DND-41 (cell line): ENCODE measurements at regions not wholly inside any gene's neighbourhood (a gene's known extent, or its start where the extent isn't known, plus 50 kb on each side); places are given as distances from the start of the nearest gene placed in this dataset.

Experiments used
- ATAC-seq: fragments of 200-7000 bp; cut with Tn5 transposase; 3 replicates; pipeline ENCODE4 v1.9.1; 2021; ENCODE audit warnings: low read depth; ENCODE audit not compliant: insufficient read depth
- DNase-seq: peaks from one replicate; pipeline ENCODE4 v3.0.0-alpha.2; 2020
- H2AFZ ChIP-seq: 2 replicates; pipeline ENCODE4 v1.6.0; 2012; ENCODE audit warnings: low read depth, low read length
- H3K27ac ChIP-seq: 2 replicates; pipeline ENCODE4 v1.5.1; 2012; ENCODE audit warnings: low read length, inconsistent platforms
- H3K27me3 ChIP-seq: fragments of 200-600 bp; sonication (generic); 2 replicates; pipeline ENCODE4 v1.6.0; 2012; ENCODE audit warnings: low read length, mild to moderate bottlenecking, inconsistent platforms; ENCODE audit not compliant: insufficient read depth, poor library complexity
- H3K36me3 ChIP-seq: 2 replicates; pipeline ENCODE4 v1.5.1; 2012; ENCODE audit warnings: low read length, inconsistent platforms; ENCODE audit not compliant: insufficient read depth
- H3K4me1 ChIP-seq: 2 replicates; pipeline ENCODE4 v1.5.1; 2012; ENCODE audit warnings: mild to moderate bottlenecking, low read length; ENCODE audit not compliant: insufficient read depth
- H3K4me2 ChIP-seq: 2 replicates; pipeline ENCODE4 v1.6.0; 2012; ENCODE audit warnings: mild to moderate bottlenecking, moderate library complexity, low read length, inconsistent platforms; ENCODE audit not compliant: insufficient read depth
- H3K4me3 ChIP-seq, 2 experiments: fragments of 200-600 bp in 1 of 2; shearing (Covaris generic) in 1 of 2; 2 replicates each; pipeline ENCODE4 v1.5.1; 2012 to 2016; ENCODE audit warnings: inconsistent platforms in 2 of 2, low read length in 2 of 2, mild to moderate bottlenecking in 2 of 2, low read depth in 1 of 2, moderate library complexity in 1 of 2
- H3K79me2 ChIP-seq: 2 replicates; pipeline ENCODE4 v1.6.0; 2012; ENCODE audit warnings: low read length, inconsistent platforms; ENCODE audit not compliant: insufficient read depth
- H3K9ac ChIP-seq: 2 replicates; pipeline ENCODE4 v1.6.0; 2012; ENCODE audit warnings: low read depth, mild to moderate bottlenecking, inconsistent platforms, low read length, moderate library complexity
- H3K9me3 ChIP-seq: 2 replicates; pipeline ENCODE4 v1.5.1; 2012; ENCODE audit warnings: low read length, moderate library complexity, mild to moderate bottlenecking, inconsistent platforms; ENCODE audit not compliant: insufficient read depth, severe bottlenecking
- H4K20me1 ChIP-seq: 2 replicates; pipeline ENCODE4 v1.6.0; 2012; ENCODE audit warnings: low read length; ENCODE audit not compliant: insufficient read depth
- CTCF ChIP-seq: IDR thresholded peaks from 2 replicates; pipeline ENCODE4 v1.5.1; 2012; ENCODE audit warnings: borderline replicate concordance, low read length, moderate library complexity, mild to moderate bottlenecking; ENCODE audit not compliant: poor library complexity, severe bottlenecking; ENCODE audit errors: extremely low read depth
- EZH2 ChIP-seq: IDR thresholded peaks from 3 replicates; pipeline ENCODE4 v1.6.1; 2012; ENCODE audit warnings: borderline replicate concordance, low read depth, mild to moderate bottlenecking, moderate library complexity, low read length, inconsistent platforms; ENCODE audit not compliant: severe bottlenecking

DNA sequence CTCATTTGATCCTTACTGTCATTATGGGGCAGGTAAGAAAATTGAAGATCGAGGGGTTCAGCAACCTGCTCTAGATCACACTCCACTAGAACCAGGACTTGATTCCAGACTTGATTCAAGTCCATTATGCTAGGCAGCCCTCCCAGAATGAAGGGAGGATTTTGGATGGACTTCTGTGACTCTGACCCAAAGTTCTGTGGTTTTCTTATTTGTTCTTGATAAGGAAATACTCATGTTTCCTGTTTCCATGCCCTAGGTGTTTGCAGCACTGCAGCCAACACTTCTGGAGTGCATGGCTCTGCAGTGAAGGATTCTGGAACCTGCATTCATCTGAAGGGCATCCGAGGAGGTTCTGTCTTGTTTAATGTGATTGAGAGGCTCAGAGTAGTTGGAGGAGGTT, 140.0 kb downstream of the FCRL5 start:
- Histone ChIP-seq H2AFZ (no peak overlapping the region), H3K9me3 (no peaks in the 10 kb centered on the region), H3K27ac (no peak overlapping the region), H4K20me1 (no peaks in the 10 kb centered on the region), H3K4me3 (no peak overlapping the region), H3K79me2 (no peaks in the 10 kb centered on the region), H3K4me1 (no peaks in the 10 kb centered on the region), H3K27me3 (peaks cover 4% of the 10 kb centered on the region), H3K36me3 (no peaks in the 10 kb centered on the region), H3K4me2 (no peak overlapping the region), H3K9ac (no peak overlapping the region)
- TF ChIP-seq CTCF (no peak), EZH2 (no peak)
- DNase-seq: no peak
- ATAC-seq: no peak

GRCh38 chr1:157411769-157412168, 140.5 kb downstream of the FCRL5 start:
- Histone ChIP-seq H3K4me2 (no peak overlapping the region), H3K27ac (no peak overlapping the region), H2AFZ (no peak overlapping the region), H3K4me1 (no peaks in the 10 kb centered on the region), H3K36me3 (no peaks in the 10 kb centered on the region), H3K9me3 (no peaks in the 10 kb centered on the region), H3K9ac (no peak overlapping the region), H3K27me3 (peaks cover 7% of the 10 kb centered on the region), H4K20me1 (no peaks in the 10 kb centered on the region), H3K4me3 (no peak overlapping the region), H3K79me2 (no peaks in the 10 kb centered on the region)
- TF ChIP-seq EZH2: no peak
- TF ChIP-seq CTCF: no peak
- DNase-seq: no peak
- ATAC-seq: no peak

GRCh38 chr1:157411064-157411463, 141.3 kb downstream of the FCRL5 start:
- no peaks in the 10 kb centered on the region for H3K79me2 ChIP-seq
- no peaks in the 10 kb centered on the region for H3K36me3 ChIP-seq
- H3K9me3 ChIP-seq: no peaks in the 10 kb centered on the region
- no peaks in the 10 kb centered on the region for H4K20me1 ChIP-seq
- TF ChIP-seq EZH2: no peak
- TF ChIP-seq CTCF: no peak
- H3K27ac ChIP-seq: no peak overlapping the region
- peaks cover 11% of the 10 kb centered on the region for H3K27me3 ChIP-seq
- H3K4me1 ChIP-seq: no peaks in the 10 kb centered on the region
- no peak overlapping the region for H3K9ac ChIP-seq
- DNase-seq (no peak), ATAC-seq (no peak)
- H3K4me2 ChIP-seq: no peak overlapping the region
- H2AFZ ChIP-seq: no peak overlapping the region
- no peak overlapping the region for H3K4me3 ChIP-seq

DNA sequence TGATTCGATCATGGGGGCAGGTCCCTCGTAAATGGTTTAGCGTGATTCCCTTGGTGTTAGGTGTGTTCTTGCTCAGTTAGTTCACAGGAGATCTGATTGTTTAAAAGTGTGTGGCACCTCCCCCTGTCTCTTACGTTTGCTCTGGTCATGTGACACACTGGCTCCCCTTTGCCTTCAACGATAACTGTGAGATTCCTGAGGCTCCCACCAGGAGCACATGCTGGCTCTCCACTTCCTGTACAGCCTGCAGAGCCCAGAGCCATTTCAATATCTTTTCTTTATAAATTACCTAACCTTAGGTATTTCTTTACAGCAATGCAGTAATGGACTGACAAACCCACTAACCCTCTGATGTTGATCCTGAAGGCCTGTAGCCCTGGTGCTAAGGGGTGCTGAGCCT, 141.9 kb downstream of the FCRL5 start:
- H3K4me1 ChIP-seq: no peaks in the 10 kb centered on the region
- H3K27me3 ChIP-seq: peaks cover 12% of the 10 kb centered on the region
- H3K9me3 ChIP-seq: no peaks in the 10 kb centered on the region
- H3K27ac ChIP-seq: no peak overlapping the region
- DNase-seq (no peak), ATAC-seq (no peak)
- no peaks in the 10 kb centered on the region for H4K20me1 ChIP-seq
- H2AFZ ChIP-seq: no peak overlapping the region
- H3K36me3 ChIP-seq: no peaks in the 10 kb centered on the region
- no peaks in the 10 kb centered on the region for H3K79me2 ChIP-seq
- H3K4me2 ChIP-seq: no peak overlapping the region
- H3K4me3 ChIP-seq: no peak overlapping the region
- no peak overlapping the region for H3K9ac ChIP-seq
- TF ChIP-seq CTCF (no peak), EZH2 (no peak)
